GM12892 (cell line): ENCODE measurements at regions not wholly inside any gene's neighbourhood (a gene's known extent, or its start where the extent isn't known, plus 50 kb on each side); places are given as distances from the start of the nearest gene placed in this dataset.

Experiments
- POLR2A ChIP-seq: IDR thresholded peaks from 2 replicates; pipeline ENCODE4 v1.6.1; 2011; ENCODE audit warnings: low read depth, low read length, control low read depth
- POLR2AphosphoS5 ChIP-seq: IDR thresholded peaks from 2 replicates; pipeline ENCODE4 v1.6.1; 2011; ENCODE audit warnings: low read depth, low read length, control low read depth
- TAF1 ChIP-seq: IDR thresholded peaks from 2 replicates; pipeline ENCODE4 v1.6.1; 2011; ENCODE audit warnings: low read depth, mild to moderate bottlenecking, control low read depth, low read length, borderline replicate concordance

- TF ChIP-seq POLR2A = no peak
- TF ChIP-seq POLR2AphosphoS5 = no peak
- no peak for TF ChIP-seq TAF1
Observed at GRCh38 chr20:53889411-53890148, 180.8 kb downstream of the BCAS1 start.
